ENCODE measurements at regions not wholly inside any gene's neighbourhood (a gene's known extent, or its start where the extent isn't known, plus 50 kb on each side); places are given as distances from the start of the nearest gene placed in this dataset.

DNA sequence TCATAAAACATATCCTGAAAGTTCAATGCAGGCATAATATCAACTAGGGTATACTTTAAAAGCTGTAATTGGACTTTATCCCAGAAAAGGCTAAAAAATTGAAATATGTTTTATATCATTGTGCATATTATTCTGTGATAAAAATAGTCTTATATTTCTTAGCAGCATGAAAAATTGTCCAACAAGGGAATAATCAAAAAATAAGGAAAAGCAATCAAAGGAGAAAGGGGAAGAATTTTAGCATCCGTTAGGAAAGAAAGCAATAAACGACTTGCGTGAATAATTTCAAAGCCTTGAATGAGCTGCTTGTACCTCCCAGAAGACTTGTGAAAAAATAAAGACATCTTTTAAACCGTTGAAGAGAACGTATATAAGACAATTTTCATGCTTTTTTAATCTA lies 1369.8 kb upstream of the GBE1 start:
- no peaks in the 10 kb centered on the region for H3K9me3 ChIP-seq (ENCODE audit: control insufficient read depth in 2 of 2, insufficient read depth in 1 of 2, low read length in 1 of 2)
- no peak overlapping the region for H3K4me3 ChIP-seq (ENCODE audit: low read length in 2 of 2)
- no peaks in the 10 kb centered on the region for H3K27me3 ChIP-seq (ENCODE audit: control insufficient read depth in 2 of 2, insufficient read depth in 1 of 2, low read length in 1 of 2)
- no peak for DNase-seq (ENCODE audit: low read depth in 6 of 9, low spot score in 9 of 9)
- no peak overlapping the region for H3K27ac ChIP-seq (ENCODE audit: low read depth in 1 of 2, low read length in 1 of 2)
- no peaks in the 10 kb centered on the region for H3K36me3 ChIP-seq (ENCODE audit: control insufficient read depth in 2 of 2, insufficient read depth in 2 of 2, low read length in 1 of 2)
- no peaks in the 10 kb centered on the region for H3K4me1 ChIP-seq (ENCODE audit: control insufficient read depth in 2 of 2, insufficient read depth in 2 of 2, low read length in 2 of 2)
- 89% methylated on average over 5 of the region's 5 CpGs for WGBS

DNA sequence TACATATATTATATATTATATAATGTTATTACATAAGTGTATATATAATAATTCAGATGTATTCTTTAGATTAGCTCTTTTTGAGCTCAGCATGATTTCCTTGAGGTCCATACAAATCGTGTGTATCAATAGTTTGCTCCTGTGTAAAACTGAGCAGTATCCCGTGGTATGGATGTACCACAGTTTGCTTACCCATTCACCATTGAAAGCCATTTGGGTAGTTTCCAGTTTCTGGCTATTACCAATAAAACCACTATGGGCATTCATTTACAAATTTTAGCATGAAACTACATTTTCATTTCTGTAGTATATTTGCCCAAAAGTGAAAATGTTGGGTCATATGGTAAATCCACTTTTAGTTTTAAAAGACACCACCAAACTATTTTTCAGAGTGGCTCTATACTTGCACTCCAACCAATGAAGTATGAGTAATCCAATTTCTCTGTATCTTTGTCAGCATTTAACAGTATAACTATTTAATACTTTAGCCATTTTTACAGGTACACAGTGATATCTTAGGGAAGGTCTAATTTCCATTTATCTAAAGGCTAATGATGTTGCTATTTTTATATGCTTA lies 1361.4 kb upstream of the GBE1 start:
- DNase-seq (ENCODE audit: low read depth in 6 of 9, low spot score in 9 of 9), result no peak
- Histone ChIP-seq H3K36me3 (ENCODE audit: control insufficient read depth in 2 of 2, insufficient read depth in 2 of 2, low read length in 1 of 2) (no peaks in the 10 kb centered on the region), H3K4me1 (ENCODE audit: control insufficient read depth in 2 of 2, insufficient read depth in 2 of 2, low read length in 2 of 2) (no peaks in the 10 kb centered on the region), H3K27ac (ENCODE audit: low read depth in 1 of 2, low read length in 1 of 2) (no peak overlapping the region), H3K4me3 (ENCODE audit: low read length in 2 of 2) (no peak overlapping the region), H3K27me3 (ENCODE audit: control insufficient read depth in 2 of 2, insufficient read depth in 1 of 2, low read length in 1 of 2) (no peaks in the 10 kb centered on the region), H3K9me3 (ENCODE audit: control insufficient read depth in 2 of 2, insufficient read depth in 1 of 2, low read length in 1 of 2) (no peaks in the 10 kb centered on the region)
- WGBS, result 91% methylated on average over 2 of the region's 2 CpGs

- H3K27ac ChIP-seq (ENCODE audit: low read depth in 1 of 2, low read length in 1 of 2), result no peak overlapping the region
- no peak for DNase-seq (ENCODE audit: low read depth in 6 of 9, low spot score in 9 of 9)
- 68% methylated on average over 4 of the region's 4 CpGs for WGBS
Measured at GRCh38 chr3:83093222-83093572, 1331.8 kb upstream of the GBE1 start.

GRCh38 chr3:83092521-83093221 lies 1331.2 kb upstream of the GBE1 start:
- no peak overlapping the region for H3K4me3 ChIP-seq (ENCODE audit: low read length in 2 of 2)
- no peaks in the 10 kb centered on the region for H3K9me3 ChIP-seq (ENCODE audit: control insufficient read depth in 2 of 2, insufficient read depth in 1 of 2, low read length in 1 of 2)
- H3K27me3 ChIP-seq (ENCODE audit: control insufficient read depth in 2 of 2, insufficient read depth in 1 of 2, low read length in 1 of 2), result no peaks in the 10 kb centered on the region
- 86% methylated on average over 2 of the region's 2 CpGs for WGBS
- no peak for DNase-seq (ENCODE audit: low read depth in 6 of 9, low spot score in 9 of 9)
- H3K27ac ChIP-seq (ENCODE audit: low read depth in 1 of 2, low read length in 1 of 2), result no peak overlapping the region
- no peaks in the 10 kb centered on the region for H3K4me1 ChIP-seq (ENCODE audit: control insufficient read depth in 2 of 2, insufficient read depth in 2 of 2, low read length in 2 of 2)
- H3K36me3 ChIP-seq (ENCODE audit: control insufficient read depth in 2 of 2, insufficient read depth in 2 of 2, low read length in 1 of 2), result no peaks in the 10 kb centered on the region

More at GRCh38 chr3:83093222-83093572, 1331.8 kb upstream of the GBE1 start:
- Histone ChIP-seq H3K36me3 (ENCODE audit: control insufficient read depth in 2 of 2, insufficient read depth in 2 of 2, low read length in 1 of 2) (no peaks in the 10 kb centered on the region), H3K9me3 (ENCODE audit: control insufficient read depth in 2 of 2, insufficient read depth in 1 of 2, low read length in 1 of 2) (no peaks in the 10 kb centered on the region), H3K4me3 (ENCODE audit: low read length in 2 of 2) (no peak overlapping the region), H3K27me3 (ENCODE audit: control insufficient read depth in 2 of 2, insufficient read depth in 1 of 2, low read length in 1 of 2) (no peaks in the 10 kb centered on the region), H3K4me1 (ENCODE audit: control insufficient read depth in 2 of 2, insufficient read depth in 2 of 2, low read length in 2 of 2) (no peaks in the 10 kb centered on the region)

DNA sequence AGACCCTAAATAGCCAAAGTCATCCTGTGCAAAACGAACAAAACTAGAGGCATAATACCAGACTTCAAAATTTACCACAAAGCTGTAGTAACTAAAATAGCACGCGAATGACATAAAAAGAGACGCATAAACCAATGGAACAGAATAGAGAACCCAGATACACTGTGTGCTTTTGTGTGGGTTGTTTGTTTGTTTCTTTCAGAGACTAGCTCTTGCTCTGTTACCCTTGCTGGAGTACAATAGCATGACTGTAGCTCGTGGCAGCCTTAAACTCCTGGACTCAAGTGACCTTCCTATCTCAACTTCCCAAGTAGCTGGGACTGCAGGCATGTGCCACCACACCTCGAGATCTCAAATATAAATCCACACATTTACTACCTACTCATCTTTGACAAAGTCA lies 1314.6 kb upstream of the GBE1 start:
- H3K4me3 ChIP-seq (ENCODE audit: low read length in 2 of 2), result no peak overlapping the region
- no peaks in the 10 kb centered on the region for H3K4me1 ChIP-seq (ENCODE audit: control insufficient read depth in 2 of 2, insufficient read depth in 2 of 2, low read length in 2 of 2)
- H3K36me3 ChIP-seq (ENCODE audit: control insufficient read depth in 2 of 2, insufficient read depth in 2 of 2, low read length in 1 of 2), result no peaks in the 10 kb centered on the region
- no peaks in the 10 kb centered on the region for H3K27me3 ChIP-seq (ENCODE audit: control insufficient read depth in 2 of 2, insufficient read depth in 1 of 2, low read length in 1 of 2)
- 85% methylated on average over 6 of the region's 6 CpGs for whole genome bisulfite sequencing
- DNase-seq (ENCODE audit: low read depth in 6 of 9, low spot score in 9 of 9), result no peak
- H3K9me3 ChIP-seq (ENCODE audit: control insufficient read depth in 2 of 2, insufficient read depth in 1 of 2, low read length in 1 of 2), result no peaks in the 10 kb centered on the region
- H3K27ac ChIP-seq (ENCODE audit: low read depth in 1 of 2, low read length in 1 of 2), result no peak overlapping the region

DNA sequence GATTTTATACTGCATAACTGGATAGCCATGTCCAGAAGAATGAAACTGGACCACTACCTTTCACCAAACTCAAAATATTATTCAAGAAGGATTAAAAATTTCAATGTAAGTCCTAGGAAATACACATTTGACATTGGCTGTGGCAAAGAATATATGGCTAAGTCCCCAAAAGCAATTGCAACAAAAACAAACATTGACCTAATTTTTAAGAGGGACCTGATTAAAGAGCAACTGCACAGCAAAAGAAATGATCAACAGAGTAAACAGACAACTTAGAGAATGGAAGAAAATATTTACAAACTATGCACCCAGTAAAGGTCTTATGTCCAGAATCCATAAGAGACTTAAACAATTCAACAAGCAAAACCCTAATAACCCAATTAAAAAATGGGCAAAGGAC lies 1313.0 kb upstream of the GBE1 start:
- no peak overlapping the region for H3K27ac ChIP-seq (ENCODE audit: low read depth in 1 of 2, low read length in 1 of 2)
- no peak overlapping the region for H3K4me3 ChIP-seq (ENCODE audit: low read length in 2 of 2)
- H3K4me1 ChIP-seq (ENCODE audit: control insufficient read depth in 2 of 2, insufficient read depth in 2 of 2, low read length in 2 of 2), result no peaks in the 10 kb centered on the region
- H3K36me3 ChIP-seq (ENCODE audit: control insufficient read depth in 2 of 2, insufficient read depth in 2 of 2, low read length in 1 of 2), result no peaks in the 10 kb centered on the region
- DNase-seq (ENCODE audit: low read depth in 6 of 9, low spot score in 9 of 9), result no peak
- H3K27me3 ChIP-seq (ENCODE audit: control insufficient read depth in 2 of 2, insufficient read depth in 1 of 2, low read length in 1 of 2), result no peaks in the 10 kb centered on the region
- no peaks in the 10 kb centered on the region for H3K9me3 ChIP-seq (ENCODE audit: control insufficient read depth in 2 of 2, insufficient read depth in 1 of 2, low read length in 1 of 2)

GRCh38 chr3:83065851-83066460 lies 1304.5 kb upstream of the GBE1 start:
- Histone ChIP-seq H3K36me3 (ENCODE audit: control insufficient read depth in 2 of 2, insufficient read depth in 2 of 2, low read length in 1 of 2) (no peaks in the 10 kb centered on the region), H3K4me3 (ENCODE audit: low read length in 2 of 2) (no peak overlapping the region), H3K27ac (ENCODE audit: low read depth in 1 of 2, low read length in 1 of 2) (no peak overlapping the region), H3K27me3 (ENCODE audit: control insufficient read depth in 2 of 2, insufficient read depth in 1 of 2, low read length in 1 of 2) (no peaks in the 10 kb centered on the region), H3K4me1 (ENCODE audit: control insufficient read depth in 2 of 2, insufficient read depth in 2 of 2, low read length in 2 of 2) (no peaks in the 10 kb centered on the region), H3K9me3 (ENCODE audit: control insufficient read depth in 2 of 2, insufficient read depth in 1 of 2, low read length in 1 of 2) (no peaks in the 10 kb centered on the region)
- no peak for DNase-seq (ENCODE audit: low read depth in 6 of 9, low spot score in 9 of 9)
- WGBS, result 67% methylated on average over 2 of the region's 2 CpGs

DNA sequence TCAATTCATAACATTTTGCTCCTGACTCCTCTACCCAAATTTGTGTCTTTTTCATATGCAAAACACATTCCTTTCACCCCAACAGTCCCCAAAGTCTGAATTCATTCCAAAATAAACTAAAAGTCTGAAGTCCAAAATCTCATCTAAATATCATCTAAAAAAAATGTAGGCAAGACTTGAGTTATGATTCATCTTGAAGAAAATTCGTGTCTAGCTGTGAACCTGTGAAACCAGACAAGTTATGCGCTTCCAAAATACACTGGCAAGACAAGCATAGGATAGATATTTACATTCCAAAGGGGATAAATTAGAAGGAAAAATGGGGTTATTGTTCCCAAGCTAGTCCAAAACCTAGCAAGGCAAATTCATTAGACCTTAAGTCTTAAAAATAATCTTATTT lies 1302.0 kb upstream of the GBE1 start:
- Histone ChIP-seq H3K36me3 (ENCODE audit: control insufficient read depth in 2 of 2, insufficient read depth in 2 of 2, low read length in 1 of 2) (no peaks in the 10 kb centered on the region), H3K9me3 (ENCODE audit: control insufficient read depth in 2 of 2, insufficient read depth in 1 of 2, low read length in 1 of 2) (no peaks in the 10 kb centered on the region), H3K27ac (ENCODE audit: low read depth in 1 of 2, low read length in 1 of 2) (no peak overlapping the region), H3K27me3 (ENCODE audit: control insufficient read depth in 2 of 2, insufficient read depth in 1 of 2, low read length in 1 of 2) (no peaks in the 10 kb centered on the region), H3K4me3 (ENCODE audit: low read length in 2 of 2) (no peak overlapping the region), H3K4me1 (ENCODE audit: control insufficient read depth in 2 of 2, insufficient read depth in 2 of 2, low read length in 2 of 2) (no peaks in the 10 kb centered on the region)
- DNase-seq (ENCODE audit: low read depth in 6 of 9, low spot score in 9 of 9), result no peak
- 88% methylated on average over 2 of the region's 2 CpGs for WGBS

DNA sequence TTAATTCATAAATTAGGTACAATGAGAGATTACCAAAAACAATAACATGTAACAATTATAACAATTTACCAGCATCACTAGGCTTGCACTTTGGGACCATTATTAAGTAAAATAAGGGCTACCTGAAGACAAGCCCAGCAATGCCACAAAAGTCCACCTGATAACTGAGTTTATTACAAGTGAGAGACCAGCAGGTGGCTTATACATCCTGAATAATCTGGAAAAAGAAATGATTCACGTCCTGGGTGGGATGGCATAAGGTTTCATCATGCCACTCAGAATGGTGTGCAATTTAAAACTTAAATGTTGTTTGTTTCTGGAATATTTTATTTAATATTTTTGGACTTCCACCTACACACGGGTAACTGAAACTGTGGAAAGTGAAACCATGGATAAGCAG lies 1287.1 kb upstream of the GBE1 start:
- no peaks in the 10 kb centered on the region for H3K36me3 ChIP-seq (ENCODE audit: control insufficient read depth in 2 of 2, insufficient read depth in 2 of 2, low read length in 1 of 2)
- no peak overlapping the region for H3K27ac ChIP-seq (ENCODE audit: low read depth in 1 of 2, low read length in 1 of 2)
- no peaks in the 10 kb centered on the region for H3K27me3 ChIP-seq (ENCODE audit: control insufficient read depth in 2 of 2, insufficient read depth in 1 of 2, low read length in 1 of 2)
- no peak overlapping the region for H3K4me3 ChIP-seq (ENCODE audit: low read length in 2 of 2)
- DNase-seq (ENCODE audit: low read depth in 6 of 9, low spot score in 9 of 9), result no peak
- H3K9me3 ChIP-seq (ENCODE audit: control insufficient read depth in 2 of 2, insufficient read depth in 1 of 2, low read length in 1 of 2), result no peaks in the 10 kb centered on the region
- 56% methylated on average over 2 of the region's 2 CpGs for WGBS
- no peaks in the 10 kb centered on the region for H3K4me1 ChIP-seq (ENCODE audit: control insufficient read depth in 2 of 2, insufficient read depth in 2 of 2, low read length in 2 of 2)

Measured in thymus (tissue), 11 donors.